HG02678 (cell line): ENCODE measurements at regions not wholly inside any gene's neighbourhood (a gene's known extent, or its start where the extent isn't known, plus 50 kb on each side); places are given as distances from the start of the nearest gene placed in this dataset.

Source experiments
- ATAC-seq: cut with Tn5 transposase; IDR thresholded peaks from one replicate; pipeline ENCODE4 v1.9.1; 2021; ENCODE audit warnings: mild to moderate bottlenecking, moderate library complexity; ENCODE audit not compliant: unreplicated experiment

DNA sequence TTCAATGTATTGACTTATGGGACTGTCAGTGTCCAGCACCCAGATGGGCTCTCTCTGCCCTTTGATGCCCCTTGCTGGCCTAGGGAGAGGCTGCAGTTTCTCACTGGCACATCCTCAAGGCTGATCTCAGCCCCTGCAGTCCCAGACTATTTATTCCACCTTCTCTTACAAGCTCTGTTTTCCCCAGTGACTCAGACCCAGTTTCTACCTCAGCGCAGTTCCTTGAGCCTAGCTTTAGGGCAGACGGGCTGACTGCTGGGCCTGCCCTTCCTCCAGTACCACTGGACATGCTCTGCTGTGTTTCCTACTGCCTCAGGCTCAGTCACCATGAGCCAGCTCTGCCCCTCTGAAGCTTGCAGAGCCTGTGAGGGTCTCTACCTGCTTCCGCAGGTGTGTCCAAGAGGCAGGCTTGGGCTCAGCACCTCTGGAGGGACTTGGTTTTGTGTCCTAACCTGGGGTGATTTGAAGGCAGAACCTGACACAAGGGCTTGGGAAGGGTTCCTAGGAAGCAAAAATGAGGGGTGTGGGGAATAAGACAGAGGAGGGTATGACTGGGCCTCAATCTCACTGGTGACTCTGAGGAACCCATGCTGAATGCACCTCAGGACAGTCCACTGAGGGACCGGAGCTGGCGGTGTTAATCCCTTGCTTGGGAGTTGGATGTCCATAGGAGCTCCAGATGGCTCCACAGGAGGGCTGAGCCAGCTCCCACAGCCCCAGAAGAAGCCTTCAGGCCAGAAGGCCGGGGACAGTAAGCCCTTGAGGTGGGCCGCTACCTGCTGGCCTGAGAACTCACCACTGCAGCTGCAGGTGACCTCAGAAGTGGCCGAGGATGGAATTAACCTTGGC is 689.9 kb downstream of the MATN1 start:
- no peak for ATAC-seq

DNA sequence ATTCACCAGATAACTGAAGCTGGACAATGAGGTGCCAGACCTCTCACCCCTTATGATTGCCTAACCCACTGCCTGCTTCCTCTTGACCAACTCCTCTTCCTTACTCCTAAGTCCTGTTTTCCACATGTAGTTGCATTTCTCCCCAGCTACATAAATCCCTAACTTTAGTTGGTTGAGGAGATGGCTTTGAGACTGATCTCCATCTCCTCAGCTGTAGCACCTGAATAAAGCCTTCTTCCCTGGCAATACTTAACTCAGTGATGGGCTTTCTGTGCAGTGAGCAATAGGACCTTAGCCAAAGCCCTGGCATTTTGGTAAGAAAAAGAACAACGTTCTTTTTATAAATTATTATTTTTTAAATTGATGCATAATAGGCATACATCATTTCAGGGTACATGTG is 691.1 kb downstream of the MATN1 start:
- ATAC-seq: no peak

DNA sequence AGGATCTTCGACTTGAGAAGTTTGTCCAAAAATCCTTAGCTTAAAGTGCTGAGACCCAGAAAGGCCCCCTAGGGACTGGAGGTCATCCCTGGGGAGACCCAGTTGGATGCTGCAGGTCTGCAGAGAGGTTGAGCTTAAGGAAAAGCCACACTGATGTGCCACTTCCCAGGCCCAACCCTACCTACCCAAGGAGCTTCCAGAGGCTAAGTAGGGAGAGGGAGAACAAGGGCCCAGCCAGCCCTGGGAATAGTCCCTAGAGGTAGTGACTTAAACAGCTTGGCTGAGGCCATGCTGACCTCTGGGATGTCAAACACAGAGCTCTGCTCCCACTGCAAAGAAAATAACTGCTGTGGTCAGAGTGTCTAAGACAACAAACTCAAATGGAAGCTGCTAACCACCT is 693.7 kb downstream of the MATN1 start:
- no peak for ATAC-seq

DNA sequence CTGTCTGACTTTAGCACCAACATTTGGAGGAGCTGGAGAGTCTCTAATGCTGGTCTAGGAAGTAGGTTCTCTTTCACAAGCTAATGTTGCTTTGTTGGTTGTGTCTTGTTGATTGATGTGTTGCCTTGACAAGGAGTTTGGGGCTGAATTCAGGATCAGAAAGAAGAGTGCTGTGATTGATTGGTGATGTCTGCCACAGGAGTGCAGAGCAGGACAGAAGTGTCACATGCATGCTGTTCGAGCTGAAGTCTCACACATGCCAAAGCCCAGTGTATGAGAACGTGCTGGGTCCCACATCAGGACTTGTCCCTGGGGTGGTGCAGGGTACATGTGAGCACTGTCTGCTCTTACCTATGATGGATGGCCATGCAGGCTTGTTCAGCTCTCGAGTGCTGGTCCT is 694.4 kb downstream of the MATN1 start:
- ATAC-seq: no peak

DNA sequence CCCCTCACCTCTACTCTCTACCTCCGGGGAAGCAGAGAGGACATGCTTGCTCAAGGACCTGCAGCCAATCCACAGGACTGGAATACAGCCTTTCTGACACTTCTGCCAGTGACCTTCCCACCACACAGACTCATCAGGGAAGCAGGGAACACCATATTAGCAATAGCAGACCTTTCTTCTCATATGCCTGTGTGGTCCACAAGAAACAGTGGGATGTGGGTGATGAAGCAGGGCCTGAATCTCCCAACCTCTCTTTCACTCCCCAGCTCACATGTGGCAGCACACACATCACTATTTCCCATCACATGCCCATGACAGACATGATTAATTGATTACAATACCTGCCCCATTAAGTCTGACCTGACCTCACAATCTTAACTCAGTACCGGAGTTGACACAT is 695.1 kb downstream of the MATN1 start:
- ATAC-seq: no peak

DNA sequence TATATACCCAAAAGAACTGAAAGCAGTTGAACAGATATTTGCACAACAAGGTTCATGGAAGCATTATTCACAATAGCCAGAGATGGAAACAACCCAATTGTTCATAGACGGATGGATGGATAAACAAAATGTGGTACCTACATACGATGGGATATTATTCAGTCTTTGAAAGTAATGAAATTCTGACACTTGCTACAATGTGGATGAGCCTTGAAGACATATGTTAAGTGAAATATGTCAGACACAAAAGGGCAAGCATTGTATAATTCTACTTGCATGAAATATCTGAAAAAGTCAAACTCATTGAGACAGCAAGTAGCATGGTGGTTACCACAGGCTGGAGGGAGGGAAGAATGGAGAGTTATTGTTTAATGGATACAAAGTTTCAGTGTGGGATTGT is 696.1 kb downstream of the MATN1 start:
- no peak for ATAC-seq

DNA sequence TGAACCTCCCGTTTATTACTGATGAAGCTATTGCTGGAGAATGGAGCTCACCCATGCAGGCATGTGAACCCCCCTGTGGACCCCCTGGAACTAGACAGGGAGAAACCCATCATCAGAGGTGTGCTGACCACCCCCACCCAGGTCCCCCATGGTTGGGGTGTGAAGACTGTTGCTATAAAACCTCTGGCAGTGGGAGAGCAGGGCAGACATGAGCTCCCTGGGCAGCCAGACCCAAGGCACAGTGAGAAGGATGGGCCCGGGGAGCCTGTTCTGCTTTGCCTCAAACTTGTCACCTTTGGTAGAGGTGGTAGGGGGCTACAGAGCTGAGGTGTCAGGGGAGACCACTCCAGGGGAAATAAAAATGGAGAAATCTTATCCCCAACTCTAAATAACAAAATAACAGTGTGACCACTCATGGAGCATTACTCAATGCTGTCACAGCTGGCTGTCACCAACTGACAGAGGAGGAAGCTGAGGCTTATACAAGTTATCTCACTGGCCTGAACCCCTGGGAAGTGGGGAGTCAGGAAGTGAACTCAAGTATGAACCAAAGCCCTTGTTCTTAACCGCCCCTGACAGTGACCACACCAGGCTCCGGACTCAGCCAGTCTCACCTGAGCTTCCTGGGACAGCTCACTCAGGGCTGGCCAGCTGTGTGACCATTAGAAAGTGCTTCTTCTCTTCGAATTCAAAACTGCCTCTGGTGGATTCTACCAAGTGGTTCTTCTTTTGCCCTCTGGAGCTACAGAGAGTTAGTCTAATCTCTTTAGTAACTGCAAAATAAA is 698.8 kb downstream of the MATN1 start:
- no peak for ATAC-seq

DNA sequence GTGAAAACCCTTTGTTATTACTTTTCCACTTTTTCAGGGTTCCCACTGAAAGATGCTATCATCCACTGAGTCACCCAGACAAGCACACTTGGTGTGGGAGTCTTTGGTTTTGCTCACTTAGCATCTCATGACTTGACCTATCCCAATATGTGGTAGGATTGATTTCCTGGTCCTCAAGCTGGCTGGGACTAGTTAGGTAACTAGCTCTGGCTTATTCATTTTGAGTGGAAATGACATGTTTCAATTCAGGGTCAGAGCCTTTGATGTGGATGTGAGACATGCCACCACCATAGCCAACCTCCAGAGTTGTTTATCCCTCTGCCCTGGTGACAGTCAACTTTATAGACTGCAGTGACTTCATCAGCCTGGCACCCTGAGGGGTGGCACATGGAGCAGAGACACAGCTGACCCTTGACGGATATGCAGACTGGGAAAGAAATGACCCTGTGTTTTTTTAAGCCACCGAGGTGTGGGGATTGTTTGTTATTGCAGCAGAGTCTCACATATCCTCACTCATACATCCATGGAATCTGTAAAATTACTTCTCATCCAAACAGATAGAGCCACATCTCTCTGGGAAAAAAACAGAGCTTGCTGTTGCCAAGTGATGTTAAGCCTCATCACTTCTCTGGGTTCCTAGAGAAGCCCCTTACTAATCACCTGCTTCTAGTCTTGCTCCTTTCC is 699.9 kb downstream of the MATN1 start:
- no peak for ATAC-seq

DNA sequence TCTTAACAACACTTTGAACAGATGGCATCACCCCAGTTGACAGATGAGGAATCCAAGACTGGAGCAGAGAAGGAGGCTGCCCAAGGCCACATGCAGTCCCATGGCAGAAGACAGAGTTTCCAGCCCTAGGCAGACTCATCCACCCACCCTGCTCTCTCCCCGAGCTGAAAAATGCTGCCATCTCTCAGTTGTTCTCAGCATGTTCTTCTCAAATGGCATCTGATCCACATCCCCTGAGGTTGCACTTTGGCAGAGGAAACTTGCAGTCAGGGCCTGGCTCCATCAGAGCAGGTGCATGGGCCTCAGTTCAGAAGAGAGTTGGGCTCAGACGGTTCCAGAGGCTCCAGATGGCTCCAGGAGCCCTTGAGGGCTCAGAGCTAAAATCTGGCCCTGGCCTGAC is 709.4 kb downstream of the MATN1 start:
- ATAC-seq: no peak

DNA sequence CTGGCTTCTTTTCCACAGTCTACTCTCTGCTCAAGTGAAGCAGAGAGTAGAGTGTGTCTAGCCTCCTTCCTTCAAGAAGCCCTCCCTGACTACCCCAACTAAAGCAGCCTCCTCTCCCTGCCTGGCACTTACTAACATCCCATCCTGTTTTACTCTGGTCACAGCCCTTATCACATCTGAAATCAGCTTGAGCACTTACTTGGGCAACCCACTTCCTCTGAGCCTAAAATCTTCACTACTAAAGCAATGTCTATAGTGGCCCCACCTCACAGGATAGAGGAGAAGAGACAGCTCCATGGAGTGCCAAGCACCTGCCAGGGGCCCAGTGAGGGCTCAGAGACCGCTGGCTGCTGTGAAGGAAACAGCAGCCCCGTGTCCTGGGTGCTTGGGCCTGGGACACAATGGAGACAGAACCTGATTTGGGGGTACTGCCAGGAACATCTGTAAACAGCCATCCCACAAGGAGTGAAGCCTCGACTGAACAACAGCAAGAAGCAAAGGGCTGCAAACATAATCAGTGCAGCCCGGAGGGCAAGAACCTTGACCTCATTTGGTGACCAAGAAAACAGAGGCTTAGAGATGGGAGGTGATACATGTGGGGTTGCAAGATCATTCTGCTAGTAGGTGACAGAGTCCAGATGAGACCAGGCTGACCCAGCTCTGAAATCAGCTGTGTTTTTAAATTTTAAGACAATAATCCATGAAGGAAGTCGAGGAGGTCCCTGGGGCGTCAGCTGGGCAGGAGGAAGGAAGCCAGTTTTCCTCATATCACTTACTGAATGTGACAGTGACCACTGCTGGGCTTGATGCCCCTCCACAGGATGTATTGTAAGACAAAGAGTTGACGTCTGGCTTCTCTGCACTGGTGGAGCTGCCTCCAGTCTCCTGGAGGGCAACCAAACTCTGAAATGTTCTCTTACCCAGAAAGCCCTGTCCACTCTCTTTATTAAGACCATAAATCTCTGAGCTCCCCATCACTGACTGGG is 710.6 kb downstream of the MATN1 start:
- no peak for ATAC-seq

DNA sequence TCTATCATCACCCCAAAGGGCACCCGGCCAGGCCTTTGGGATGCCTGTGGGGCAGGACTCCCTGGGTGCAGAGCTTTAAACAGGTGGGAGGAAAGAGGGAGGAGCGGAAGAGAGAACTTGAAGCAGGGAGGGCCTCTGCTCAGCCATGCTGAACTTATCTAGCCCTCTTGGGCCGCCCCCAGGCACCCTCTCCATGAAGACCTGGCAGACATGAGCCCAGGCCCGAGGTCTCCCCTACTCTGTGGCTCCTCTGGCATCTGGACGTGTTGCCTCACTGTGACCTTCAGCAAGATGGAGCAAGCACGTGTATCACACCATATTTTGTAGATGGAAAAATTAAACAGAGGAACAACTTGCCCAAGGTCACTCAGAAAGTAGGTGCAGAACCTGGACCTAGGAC is 711.4 kb downstream of the MATN1 start:
- no peak for ATAC-seq

DNA sequence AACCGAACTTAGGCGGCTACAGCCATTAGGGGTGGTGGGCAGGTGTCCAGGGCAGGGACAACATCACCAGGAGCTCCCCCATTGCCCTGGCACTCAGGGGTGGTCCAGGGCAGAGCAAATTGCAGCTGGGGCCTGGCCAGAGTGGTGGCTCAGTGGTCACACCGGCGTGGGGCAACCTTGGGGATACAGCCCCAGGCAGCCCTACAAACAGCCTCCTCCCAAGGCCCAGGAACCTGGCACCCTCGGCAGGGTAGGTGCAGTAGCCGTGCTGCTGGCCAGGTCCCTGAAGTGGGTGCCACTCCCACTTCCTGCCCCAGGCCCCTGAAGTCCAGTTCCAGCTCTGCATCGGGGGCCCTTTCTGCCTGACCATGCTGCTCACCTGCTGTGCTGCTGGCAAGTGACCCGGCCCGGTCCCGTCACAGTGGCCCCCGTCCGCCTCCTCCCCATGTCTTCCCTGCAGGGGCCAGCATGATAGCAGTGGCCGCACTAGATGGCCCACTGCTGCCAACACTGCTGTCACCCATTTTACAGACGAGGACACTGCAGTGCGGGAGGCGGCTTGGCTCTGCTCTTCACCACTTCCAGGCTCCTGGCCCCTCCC is 712.8 kb downstream of the MATN1 start:
- ATAC-seq: no peak

DNA sequence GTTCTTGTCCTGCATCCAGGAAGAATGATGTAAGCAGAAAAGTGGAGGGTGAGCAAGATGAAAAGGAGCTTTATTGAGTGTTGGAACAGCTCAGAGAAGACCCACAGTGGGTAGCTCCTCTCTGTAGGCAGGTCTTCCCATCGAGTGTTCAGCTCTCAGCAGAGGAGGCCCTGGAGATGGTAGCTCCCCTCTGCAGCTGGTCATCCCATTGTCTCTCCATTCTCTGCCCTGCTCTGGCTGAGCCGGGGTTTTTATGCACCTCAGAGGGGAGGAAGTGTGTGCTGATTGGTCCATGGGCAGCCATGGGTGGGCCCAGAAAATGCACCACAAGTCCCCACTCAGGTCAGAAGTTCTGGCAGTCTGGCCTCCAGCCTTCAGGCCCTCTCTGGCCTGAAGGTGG is 713.7 kb downstream of the MATN1 start:
- ATAC-seq: no peak

DNA sequence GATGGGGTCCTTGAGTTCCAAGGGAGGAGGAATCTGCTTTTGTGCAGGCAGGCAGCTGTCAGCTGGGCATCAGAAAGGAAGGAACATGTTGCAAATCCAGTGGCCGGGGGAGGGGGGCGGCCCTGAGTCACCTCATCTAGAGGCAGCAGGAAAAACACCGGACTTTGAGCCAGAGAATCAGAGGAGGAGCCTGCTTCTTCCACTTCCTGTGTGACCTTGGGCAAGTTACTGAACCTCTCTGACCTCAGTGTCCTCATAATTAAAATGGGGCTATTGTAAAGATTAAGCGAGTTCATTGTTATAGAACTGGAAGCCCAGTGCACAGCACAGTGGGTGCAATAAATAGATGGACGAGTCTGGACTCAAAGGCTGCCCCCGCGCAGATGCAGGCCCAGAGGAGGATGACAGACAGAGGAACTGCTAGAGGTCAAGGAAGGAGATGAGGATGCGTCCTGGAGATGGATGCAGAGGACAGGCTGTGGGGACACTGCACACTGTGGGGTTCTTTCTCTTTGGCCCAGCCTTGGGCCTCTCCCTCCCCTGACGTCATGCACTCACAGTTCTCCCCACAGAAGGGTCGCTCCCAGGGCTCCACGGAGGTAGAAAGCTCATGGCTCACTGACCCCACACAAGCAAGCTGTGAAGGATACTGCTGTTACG is 714.3 kb downstream of the MATN1 start:
- no peak for ATAC-seq

DNA sequence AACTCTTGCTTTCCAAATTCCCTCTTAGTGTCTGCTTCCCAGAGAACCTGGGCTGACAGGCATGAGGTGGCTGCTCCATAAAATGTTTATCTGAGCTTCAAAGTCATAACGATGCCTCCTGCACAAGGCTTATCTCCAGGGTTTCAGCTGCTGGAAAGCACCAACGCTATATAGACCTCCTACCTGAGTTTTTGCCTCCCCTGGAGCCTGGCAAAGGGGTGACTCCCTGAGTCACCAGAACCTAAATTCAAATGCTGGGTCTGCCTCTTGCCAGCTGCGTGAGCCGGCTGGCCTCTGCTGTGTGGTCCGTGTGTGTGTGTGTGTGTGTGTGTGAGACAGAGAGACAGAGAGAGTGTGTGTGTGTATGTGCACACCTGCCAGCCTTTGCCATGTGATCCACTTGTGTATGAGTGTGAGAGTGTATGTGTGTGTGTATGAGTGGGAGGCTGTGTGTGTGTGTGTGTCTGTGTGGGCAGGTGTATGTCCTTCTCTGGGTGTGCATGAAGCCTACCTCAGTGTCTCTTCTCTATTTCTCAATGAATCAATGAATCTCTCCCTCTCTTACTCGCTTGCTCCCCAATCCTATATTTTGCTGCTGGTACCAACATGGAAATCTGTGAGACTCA is 714.9 kb downstream of the MATN1 start:
- ATAC-seq: no peak

DNA sequence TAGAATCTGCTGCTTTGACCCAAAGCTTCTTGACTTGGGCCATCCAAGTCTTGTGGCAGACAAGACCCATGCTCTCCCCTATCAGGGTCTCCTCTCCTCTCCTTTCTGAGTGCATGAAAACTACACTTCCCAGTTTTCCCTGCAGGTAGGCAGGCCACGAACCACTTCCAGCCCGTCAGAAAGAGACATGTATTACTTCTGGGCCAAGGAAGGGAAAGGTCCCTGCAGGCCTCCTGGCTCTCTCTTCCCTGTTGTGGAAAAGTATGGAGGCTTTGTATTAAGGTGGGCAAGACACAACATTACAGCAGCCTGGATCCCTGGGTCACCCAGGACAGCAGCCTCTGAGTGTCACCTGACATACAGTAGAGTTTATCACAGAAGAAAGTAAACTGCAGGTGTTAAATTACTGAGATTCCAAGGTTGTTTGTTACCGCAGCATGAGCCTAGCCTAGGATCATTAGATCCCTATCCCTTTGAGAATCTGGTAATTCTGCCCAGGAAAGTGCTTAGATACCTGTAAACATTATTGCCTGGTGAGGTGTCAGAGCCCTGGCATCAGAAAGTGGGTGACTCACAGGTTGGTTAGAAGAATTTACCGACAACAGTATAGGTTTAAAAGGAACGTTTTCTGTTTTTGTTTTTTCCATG is 717.3 kb downstream of the MATN1 start:
- no peak for ATAC-seq

DNA sequence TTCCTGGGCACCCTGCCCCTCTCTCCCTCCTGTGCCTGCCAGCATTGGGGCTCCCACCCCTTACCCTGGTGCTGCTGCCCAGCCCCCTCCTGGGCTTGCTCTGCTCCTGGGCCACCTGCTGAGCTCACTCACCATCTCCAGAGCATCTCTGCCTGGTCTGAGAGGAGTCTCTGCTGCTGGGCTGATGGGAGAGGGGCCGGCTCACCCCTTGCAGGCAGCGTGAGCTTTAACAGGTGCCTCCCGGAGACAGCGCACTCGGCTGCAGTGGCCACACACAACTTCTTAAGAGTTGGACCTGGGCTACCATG is 721.7 kb downstream of the MATN1 start:
- no peak for ATAC-seq

DNA sequence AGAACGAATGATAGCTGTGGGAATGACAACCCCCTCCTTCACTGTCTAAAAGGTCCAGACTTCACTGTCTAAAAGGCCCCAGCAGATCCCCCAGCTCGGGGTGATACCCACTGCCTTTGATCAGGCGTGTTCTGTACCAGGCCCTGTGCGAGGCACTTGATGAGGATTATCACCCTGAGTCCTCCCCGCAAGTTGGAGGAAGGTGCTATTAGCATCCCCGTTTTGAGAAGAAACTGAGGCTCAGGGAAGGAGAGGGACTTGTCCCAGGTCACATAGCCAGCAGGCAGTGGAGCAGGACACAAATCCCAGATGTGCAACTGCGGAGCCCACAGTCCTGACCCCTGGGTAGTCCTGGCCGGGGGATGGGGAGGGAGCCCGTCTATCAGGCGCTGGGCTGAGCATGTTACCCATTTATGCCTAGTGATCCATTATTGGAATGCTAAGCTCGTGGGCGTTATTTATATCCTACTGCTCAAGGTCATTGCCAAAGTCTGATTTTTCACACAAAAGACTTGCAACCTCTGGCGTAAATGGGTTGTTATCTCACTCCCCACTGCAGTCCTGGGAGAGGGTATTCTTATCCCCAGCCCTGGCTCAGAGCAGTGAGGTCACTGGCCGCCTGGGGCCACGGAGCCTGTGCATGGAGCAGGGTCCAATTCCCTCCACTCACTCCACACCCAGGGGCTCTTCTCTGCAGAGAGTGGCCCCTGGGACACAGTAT is 722.2 kb downstream of the MATN1 start:
- no peak for ATAC-seq
